Suprapubic skin (tissue), 4 donors: ENCODE measurements at regions not wholly inside any gene's neighbourhood (a gene's known extent, or its start where the extent isn't known, plus 50 kb on each side); places are given as distances from the start of the nearest gene placed in this dataset.

Experiments used
- DNase-seq, 2 donors: peaks; one replicate each; pipeline ENCODE4 v3.0.0-alpha.2; 2019; ENCODE audit warnings: low spot score in 2 of 2
- H3K27ac ChIP-seq: fragments of 200-600 bp; sonication (generic); one replicate; pipeline ENCODE4 v1.5.1; 2019
- H3K27me3 ChIP-seq: fragments of 200-600 bp; sonication (generic); one replicate; pipeline ENCODE4 v1.5.1; 2019
- H3K36me3 ChIP-seq: fragments of 200-600 bp; sonication (generic); one replicate; pipeline ENCODE4 v1.5.1; 2019
- H3K4me1 ChIP-seq: fragments of 200-600 bp; sonication (generic); one replicate; pipeline ENCODE4 v1.5.1; 2019
- H3K4me3 ChIP-seq: fragments of 200-600 bp; sonication (generic); one replicate; pipeline ENCODE4 v1.5.1; 2019; ENCODE audit warnings: mild to moderate bottlenecking
- H3K9me3 ChIP-seq: fragments of 200-600 bp; sonication (generic); one replicate; pipeline ENCODE4 v1.5.1; 2019
- EP300 ChIP-seq: sonication (generic); formaldehyde crosslinking; IDR thresholded peaks from one replicate; pipeline ENCODE4 v1.6.1; 2017; ENCODE audit warnings: antibody characterized with exemption
- POLR2A ChIP-seq, 2 donors: fragments of 450-650 bp; IDR thresholded peaks; one replicate each; pipeline ENCODE4 v1.6.1; 2017; ENCODE audit warnings: antibody characterized with exemption in 2 of 2, mild to moderate bottlenecking in 2 of 2, moderate library complexity in 2 of 2
- POLR2AphosphoS5 ChIP-seq, 3 donors: sonication (generic); formaldehyde crosslinking; IDR thresholded peaks; one replicate each; pipeline ENCODE4 v1.6.1; 2017; ENCODE audit warnings: antibody characterized with exemption in 3 of 3
- WGBS: methylation state at CpG from one replicate; pipeline ENCODE4 v1.1.5; 2018; 5-methylcytosine and 5-hydroxymethylcytosine counted together
- TF ChIP-seq, protein P1 (sequence below), 2 donors: fragments of 200-600 bp in 1 of 2; fragments of 450-650 bp in 1 of 2; sonication (generic) in 1 of 2; IDR thresholded peaks; one replicate each; pipeline ENCODE4 v1.5.1; 2016 to 2019; ENCODE audit warnings: antibody characterized with exemption in 2 of 2, mild to moderate bottlenecking in 1 of 2, moderate library complexity in 1 of 2

DNA sequence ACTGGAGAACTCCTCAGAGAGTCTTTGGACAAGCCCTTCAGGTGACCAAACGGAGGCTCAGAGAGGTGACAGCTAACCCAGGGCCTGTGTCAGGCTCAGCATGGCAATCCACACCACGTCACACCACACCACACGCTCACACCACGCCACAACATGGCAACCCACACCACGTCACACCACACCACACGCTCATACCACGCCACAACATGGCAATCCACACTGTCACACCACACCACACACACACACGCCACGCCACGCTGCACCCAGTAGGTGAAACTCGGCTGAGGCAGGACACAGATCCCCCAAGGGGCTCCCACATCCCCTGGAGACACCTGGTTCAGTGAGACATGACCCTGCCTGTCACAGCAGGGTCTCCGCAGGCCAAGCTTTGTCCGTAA lies 107.3 kb downstream of the PDGFA start:
- 93% methylated on average over 12 of the region's 13 CpGs for WGBS
- TF ChIP-seq POLR2AphosphoS5 (IDR thresholded peaks at IDR 0.05): no peak
- TF ChIP-seq, protein P1, sequence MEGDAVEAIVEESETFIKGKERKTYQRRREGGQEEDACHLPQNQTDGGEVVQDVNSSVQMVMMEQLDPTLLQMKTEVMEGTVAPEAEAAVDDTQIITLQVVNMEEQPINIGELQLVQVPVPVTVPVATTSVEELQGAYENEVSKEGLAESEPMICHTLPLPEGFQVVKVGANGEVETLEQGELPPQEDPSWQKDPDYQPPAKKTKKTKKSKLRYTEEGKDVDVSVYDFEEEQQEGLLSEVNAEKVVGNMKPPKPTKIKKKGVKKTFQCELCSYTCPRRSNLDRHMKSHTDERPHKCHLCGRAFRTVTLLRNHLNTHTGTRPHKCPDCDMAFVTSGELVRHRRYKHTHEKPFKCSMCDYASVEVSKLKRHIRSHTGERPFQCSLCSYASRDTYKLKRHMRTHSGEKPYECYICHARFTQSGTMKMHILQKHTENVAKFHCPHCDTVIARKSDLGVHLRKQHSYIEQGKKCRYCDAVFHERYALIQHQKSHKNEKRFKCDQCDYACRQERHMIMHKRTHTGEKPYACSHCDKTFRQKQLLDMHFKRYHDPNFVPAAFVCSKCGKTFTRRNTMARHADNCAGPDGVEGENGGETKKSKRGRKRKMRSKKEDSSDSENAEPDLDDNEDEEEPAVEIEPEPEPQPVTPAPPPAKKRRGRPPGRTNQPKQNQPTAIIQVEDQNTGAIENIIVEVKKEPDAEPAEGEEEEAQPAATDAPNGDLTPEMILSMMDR (IDR thresholded peaks at IDR 0.05): no peak
- no peak for TF ChIP-seq POLR2A (IDR thresholded peaks at IDR 0.05)
- TF ChIP-seq EP300: no peak
- H3K27ac ChIP-seq: no peak overlapping the region
- H3K4me3 ChIP-seq: no peak overlapping the region
- DNase-seq: peak in 1 of 2 donors; percentile 39
- H3K27me3 ChIP-seq: peaks cover 32% of the 10 kb centered on the region
- no peaks in the 10 kb centered on the region for H3K36me3 ChIP-seq
- H3K4me1 ChIP-seq: no peaks in the 10 kb centered on the region
- no peaks in the 10 kb centered on the region for H3K9me3 ChIP-seq

GRCh38 chr7:414681-415560 lies 104.7 kb downstream of the PDGFA start:
- DNase-seq: peak; percentile 56 to 65
- no peaks in the 10 kb centered on the region for H3K4me1 ChIP-seq
- no peak overlapping the region for H3K27ac ChIP-seq
- no peaks in the 10 kb centered on the region for H3K9me3 ChIP-seq
- TF ChIP-seq, protein P1 (IDR thresholded peaks at IDR 0.05): no peak
- TF ChIP-seq EP300 (no peak), POLR2A (IDR thresholded peaks at IDR 0.05) (no peak), POLR2AphosphoS5 (IDR thresholded peaks at IDR 0.05) (no peak)
- peaks cover 13% of the 10 kb centered on the region for H3K27me3 ChIP-seq
- WGBS: 84% methylated on average over 14 of the region's 35 CpGs
- no peak overlapping the region for H3K4me3 ChIP-seq
- no peaks in the 10 kb centered on the region for H3K36me3 ChIP-seq

DNA sequence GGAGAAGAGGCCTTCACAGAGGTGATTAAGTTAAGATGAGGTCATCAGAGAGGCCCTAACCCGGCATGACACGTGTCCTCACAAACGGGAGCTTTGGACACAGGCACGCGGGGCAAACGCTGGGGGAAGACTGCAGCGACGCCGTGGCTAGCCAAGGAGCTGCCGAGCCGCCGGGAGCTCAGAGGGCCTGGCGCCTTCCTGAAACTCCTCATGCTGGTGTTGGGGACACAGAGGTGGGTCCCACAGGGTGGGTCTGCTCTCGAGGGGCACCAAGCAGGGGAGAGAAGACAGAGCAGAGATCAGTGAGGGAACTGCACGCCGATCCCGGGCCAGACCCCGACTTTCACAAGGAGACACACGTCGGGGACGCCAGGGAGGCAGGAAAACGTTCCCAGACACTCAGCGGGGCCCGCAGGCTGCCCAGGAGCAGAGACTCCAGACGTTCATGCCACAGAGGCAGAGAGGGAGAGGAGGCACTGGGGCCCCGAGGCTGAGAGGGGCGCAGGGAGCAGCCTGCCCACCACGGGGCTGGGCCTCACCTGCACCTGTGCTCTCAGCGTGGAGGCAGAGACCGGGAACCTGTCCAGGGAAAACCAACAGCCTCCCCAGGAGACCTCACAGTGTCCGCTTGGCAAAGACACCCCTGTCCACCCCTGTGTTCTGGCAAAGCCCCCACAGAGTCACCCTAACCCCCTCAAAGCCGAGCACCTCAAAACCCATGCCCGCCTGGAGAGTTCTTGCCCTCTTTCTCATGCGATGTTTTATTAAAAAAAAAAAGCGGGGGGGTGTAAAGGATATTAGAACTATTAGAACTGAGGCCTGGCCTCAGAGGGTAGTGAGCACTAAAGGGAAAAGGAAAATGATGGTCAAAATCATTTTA lies 103.8 kb downstream of the PDGFA start:
- H3K9me3 ChIP-seq: no peaks in the 10 kb centered on the region
- H3K4me1 ChIP-seq: no peaks in the 10 kb centered on the region
- no peaks in the 10 kb centered on the region for H3K36me3 ChIP-seq
- no peak overlapping the region for H3K4me3 ChIP-seq
- no peak overlapping the region for H3K27ac ChIP-seq
- WGBS: 89% methylated on average over 29 of the region's 35 CpGs
- H3K27me3 ChIP-seq: peaks cover 7% of the 10 kb centered on the region
- TF ChIP-seq POLR2AphosphoS5 (IDR thresholded peaks at IDR 0.05) (no peak), EP300 (no peak), POLR2A (IDR thresholded peaks at IDR 0.05) (no peak)
- TF ChIP-seq, protein P1 (IDR thresholded peaks at IDR 0.05): no peak
- peak; percentile 53 to 69 for DNase-seq

GRCh38 chr7:416761-417624 lies 102.7 kb downstream of the PDGFA start:
- TF ChIP-seq POLR2AphosphoS5 (IDR thresholded peaks at IDR 0.05) (no peak), EP300 (no peak), POLR2A (IDR thresholded peaks at IDR 0.05) (no peak)
- TF ChIP-seq, protein P1 (IDR thresholded peaks at IDR 0.05): no peak
- H3K4me3 ChIP-seq: no peak overlapping the region
- no peaks in the 10 kb centered on the region for H3K36me3 ChIP-seq
- peaks cover 2% of the 10 kb centered on the region for H3K27me3 ChIP-seq
- H3K4me1 ChIP-seq: no peaks in the 10 kb centered on the region
- 90% methylated on average over 13 of the region's 25 CpGs for WGBS
- no peaks in the 10 kb centered on the region for H3K9me3 ChIP-seq
- no peak overlapping the region for H3K27ac ChIP-seq
- DNase-seq: peak; percentile 56 to 80
